Stomach (tissue), 4 donors: ENCODE measurements at regions not wholly inside any gene's neighbourhood (a gene's known extent, or its start where the extent isn't known, plus 50 kb on each side); places are given as distances from the start of the nearest gene placed in this dataset.

ENCODE experiments used
- CTCF ChIP-seq, 7 experiments: fragments of 450-650 bp in 4 of 7; fragments of 200-600 bp in 3 of 7; sonication (generic) in 3 of 7; IDR thresholded peaks; one replicate each; pipeline ENCODE4 v1.5.1; 2016 to 2019; ENCODE audit warnings: antibody characterized with exemption in 7 of 7, control low read depth in 2 of 7, mild to moderate bottlenecking in 1 of 7
- POLR2A ChIP-seq, 4 donors: fragments of 450-650 bp; IDR thresholded peaks; one replicate each; pipeline ENCODE4 v1.6.1; 2016; ENCODE audit warnings: antibody characterized with exemption in 4 of 4, control low read depth in 2 of 4, mild to moderate bottlenecking in 1 of 4, moderate library complexity in 1 of 4

GRCh38 chr3:78139166-78139565, 1099.3 kb downstream of the ROBO2 start:
- TF ChIP-seq CTCF (IDR thresholded peaks at IDR 0.05) (no peak), POLR2A (IDR thresholded peaks at IDR 0.05) (no peak)
